Gastrocnemius medialis (tissue), 4 donors: ENCODE measurements at regions not wholly inside any gene's neighbourhood (a gene's known extent, or its start where the extent isn't known, plus 50 kb on each side); places are given as distances from the start of the nearest gene placed in this dataset.

Experiments
- ATAC-seq, 2 donors: fragments of 150-250 bp; one replicate each; pipeline ENCODE4 v1.9.1; 2016
- DNase-seq, 2 donors: peaks; one replicate each; pipeline ENCODE4 v3.0.0-alpha.2; 2019
- H3K27ac ChIP-seq, 4 donors: fragments of 200-600 bp; sonication (generic); 1 replicate in 1 of 4; 2 replicates in 3 of 4; pipeline ENCODE4 v1.5.1; 2016 to 2018; ENCODE audit warnings: mild to moderate bottlenecking in 2 of 4, moderate library complexity in 1 of 4
- H3K27me3 ChIP-seq, 3 donors: fragments of 200-600 bp; sonication (generic) in 2 of 3; 1 replicate in 1 of 3; 2 replicates in 2 of 3; pipeline versions ENCODE4 v1.5.1 to v1.6.0; 2016 to 2019; ENCODE audit warnings: mild to moderate bottlenecking in 1 of 3, moderate library complexity in 1 of 3
- H3K36me3 ChIP-seq, 2 donors: fragments of 200-600 bp; sonication (generic) in 1 of 2; one replicate each; pipeline ENCODE4 v1.5.1; 2017 to 2018
- H3K4me1 ChIP-seq, 2 donors: fragments of 200-600 bp; sonication (generic) in 1 of 2; one replicate each; pipeline ENCODE4 v1.5.1; 2016 to 2017; ENCODE audit warnings: mild to moderate bottlenecking in 2 of 2
- H3K4me3 ChIP-seq, 4 donors: fragments of 200-600 bp; sonication (generic) in 3 of 4; 1 replicate in 1 of 4; 2 replicates in 3 of 4; pipeline ENCODE4 v1.5.1; 2016 to 2019; ENCODE audit warnings: mild to moderate bottlenecking in 2 of 4
- H3K9me3 ChIP-seq, 3 donors: fragments of 200-600 bp; sonication (generic) in 2 of 3; 1 replicate in 1 of 3; 2 replicates in 2 of 3; pipeline ENCODE4 v1.5.1; 2016 to 2019
- CTCF ChIP-seq, 5 experiments: fragments of 450-650 bp in 3 of 5; fragments of 200-600 bp in 2 of 5; sonication (generic) in 2 of 5; IDR thresholded peaks in 4 of 5; conservative IDR thresholded peaks in 1 of 5; 1 replicate in 4 of 5; 2 replicates in 1 of 5; pipeline ENCODE4 v1.5.1; 2016 to 2019; ENCODE audit warnings: antibody characterized with exemption in 5 of 5, mild to moderate bottlenecking in 3 of 5, moderate library complexity in 3 of 5
- POLR2A ChIP-seq, 2 donors: fragments of 450-650 bp; IDR thresholded peaks; one replicate each; pipeline ENCODE4 v1.6.1; 2017; ENCODE audit warnings: antibody characterized with exemption in 2 of 2, mild to moderate bottlenecking in 2 of 2, moderate library complexity in 2 of 2
- in situ Hi-C, 4 donors: fragments of 200-750 bp; cut with MboI; loops; one replicate each; pipeline versions ENCODE4 v1.15.0 to v1.8.0; 2017; ENCODE audit warnings: low sequenced_read_pairs in 4 of 4
- intact Hi-C: fragments of 100-400 bp; cut with DNase I; formaldehyde crosslinking; loops from one replicate; pipeline ENCODE4 v1.15.1; 2023; ENCODE audit warnings: low total_unique reads

- Histone ChIP-seq H3K27ac (no peak overlapping the region), H3K27me3 (no peaks in the 10 kb centered on the region), H3K36me3 (no peaks in the 10 kb centered on the region), H3K4me1 (no peaks in the 10 kb centered on the region), H3K9me3 (no peaks in the 10 kb centered on the region), H3K4me3 (no peak overlapping the region)
- intact Hi-C loops (no loop called here), in situ Hi-C loops (no loop called here)
- ATAC-seq (no peak), DNase-seq (no peak)
- TF ChIP-seq CTCF (IDR thresholded peaks at IDR 0.05 in 4 of 5, conservative IDR thresholded peaks at IDR 0.05 in 1 of 5) (no peak), POLR2A (IDR thresholded peaks at IDR 0.05) (no peak)
These were observed 249.5 kb downstream of the PRELID2 start for GRCh38 chr5:145585443-145586148.

- H3K36me3 ChIP-seq: no peaks in the 10 kb centered on the region
- ATAC-seq (no peak), DNase-seq (no peak)
- intact Hi-C loops (no loop called here), in situ Hi-C loops (no loop called here)
- no peak for TF ChIP-seq POLR2A (IDR thresholded peaks at IDR 0.05)
- no peaks in the 10 kb centered on the region for H3K9me3 ChIP-seq
- H3K27ac ChIP-seq: no peak overlapping the region
- no peaks in the 10 kb centered on the region for H3K4me1 ChIP-seq
- H3K27me3 ChIP-seq: no peaks in the 10 kb centered on the region
- H3K4me3 ChIP-seq: no peak overlapping the region
These were observed 255.8 kb downstream of the PRELID2 start for GRCh38 chr5:145579301-145579700.

GRCh38 chr5:145574889-145575573 lies 260.1 kb downstream of the PRELID2 start:
- H3K27ac ChIP-seq: no peak overlapping the region
- no peaks in the 10 kb centered on the region for H3K4me1 ChIP-seq
- in situ Hi-C loops: no loop called here
- H3K4me3 ChIP-seq: no peak overlapping the region
- ATAC-seq (no peak), DNase-seq (no peak)
- TF ChIP-seq CTCF (IDR thresholded peaks at IDR 0.05 in 4 of 5, conservative IDR thresholded peaks at IDR 0.05 in 1 of 5): no peak
- no peak for TF ChIP-seq POLR2A (IDR thresholded peaks at IDR 0.05)
- H3K36me3 ChIP-seq: no peaks in the 10 kb centered on the region
- H3K9me3 ChIP-seq: no peaks in the 10 kb centered on the region
- intact Hi-C loops: no loop called here
- no peaks in the 10 kb centered on the region for H3K27me3 ChIP-seq

- Histone ChIP-seq H3K9me3 (no peaks in the 10 kb centered on the region), H3K27me3 (no peaks in the 10 kb centered on the region), H3K4me1 (no peaks in the 10 kb centered on the region), H3K4me3 (no peak overlapping the region), H3K27ac (no peak overlapping the region), H3K36me3 (no peaks in the 10 kb centered on the region)
- intact Hi-C loops (no loop called here), in situ Hi-C loops (no loop called here)
- TF ChIP-seq POLR2A (IDR thresholded peaks at IDR 0.05): no peak
- no peak for TF ChIP-seq CTCF (IDR thresholded peaks at IDR 0.05 in 4 of 5, conservative IDR thresholded peaks at IDR 0.05 in 1 of 5)
- DNase-seq (no peak), ATAC-seq (no peak)
These were observed 266.6 kb downstream of the PRELID2 start for GRCh38 chr5:145568581-145568980.

- H3K36me3 ChIP-seq: no peaks in the 10 kb centered on the region
- in situ Hi-C loops: no loop called here
- DNase-seq: no peak
- TF ChIP-seq CTCF (IDR thresholded peaks at IDR 0.05 in 4 of 5, conservative IDR thresholded peaks at IDR 0.05 in 1 of 5) (no peak), POLR2A (IDR thresholded peaks at IDR 0.05) (no peak)
- no peak overlapping the region for H3K27ac ChIP-seq
- H3K27me3 ChIP-seq: no peaks in the 10 kb centered on the region
- H3K4me1 ChIP-seq: no peaks in the 10 kb centered on the region
- intact Hi-C loops: no loop called here
- H3K9me3 ChIP-seq: no peaks in the 10 kb centered on the region
- no peak overlapping the region for H3K4me3 ChIP-seq
- ATAC-seq: no peak
These were observed 272.2 kb downstream of the PRELID2 start for GRCh38 chr5:145562931-145563330.
